Endothelial cell of umbilical vein (primary cell): ENCODE measurements at regions not wholly inside any gene's neighbourhood (a gene's known extent, or its start where the extent isn't known, plus 50 kb on each side); places are given as distances from the start of the nearest gene placed in this dataset.

Experiments
- CTCF ChIP-seq, 2 donors: IDR thresholded peaks; 1 replicate in 1 of 2; 2 replicates in 1 of 2; pipeline ENCODE4 v1.5.1; 2011; ENCODE audit warnings: low read length in 2 of 2, mild to moderate bottlenecking in 2 of 2, moderate library complexity in 2 of 2, control low read depth in 1 of 2, inconsistent platforms in 1 of 2, low read depth in 1 of 2; ENCODE audit not compliant: insufficient read depth in 1 of 2; ENCODE audit errors: extremely low read depth in 1 of 2
- POLR2A ChIP-seq: IDR thresholded peaks from 2 replicates; pipeline ENCODE4 v1.6.1; 2012; ENCODE audit warnings: low read depth, mild to moderate bottlenecking, control low read depth, low read length

GRCh38 chr16:64253525-64253924 is 868.3 kb downstream of the CDH11 start:
- TF ChIP-seq CTCF (IDR thresholded peaks at IDR 0.05; ENCODE audit: extremely low read depth in 1 of 2, insufficient read depth in 1 of 2, low read depth in 1 of 2, low read length in 2 of 2) (no peak), POLR2A (no peak)
